Transverse colon (tissue), 4 donors: ENCODE measurements at regions not wholly inside any gene's neighbourhood (a gene's known extent, or its start where the extent isn't known, plus 50 kb on each side); places are given as distances from the start of the nearest gene placed in this dataset.

ENCODE experiments used
- DNase-seq: peaks from one replicate; pipeline ENCODE4 v3.0.0-alpha.2; 2019
- H3K27ac ChIP-seq, 4 donors: fragments of 200-600 bp; sonication (generic); 2 replicates each; pipeline ENCODE4 v1.5.1; 2016 to 2018; ENCODE audit warnings: inconsistent platforms in 4 of 4
- H3K27me3 ChIP-seq: fragments of 200-600 bp; sonication (generic); 2 replicates; pipeline ENCODE4 v1.5.1; 2017; ENCODE audit warnings: inconsistent platforms
- H3K36me3 ChIP-seq, 4 donors: fragments of 200-600 bp; sonication (generic); 2 replicates each; pipeline ENCODE4 v1.5.1; 2017 to 2019; ENCODE audit warnings: inconsistent platforms in 4 of 4
- H3K4me1 ChIP-seq, 4 donors: fragments of 200-600 bp; sonication (generic); 2 replicates each; pipeline ENCODE4 v1.5.1; 2017 to 2020; ENCODE audit warnings: inconsistent platforms in 4 of 4
- H3K4me3 ChIP-seq, 4 donors: fragments of 200-600 bp; sonication (generic); 1 replicate in 1 of 4; 2 replicates in 3 of 4; pipeline versions ENCODE4 v1.5.1 to v1.6.1; 2017 to 2019; ENCODE audit warnings: inconsistent platforms in 4 of 4
- H3K9me3 ChIP-seq, 2 donors: fragments of 200-600 bp; sonication (generic); 2 replicates each; pipeline ENCODE4 v1.5.1; 2017 to 2019; ENCODE audit warnings: inconsistent platforms in 2 of 2
- EP300 ChIP-seq: sonication (generic); formaldehyde crosslinking; IDR thresholded peaks from one replicate; pipeline ENCODE4 v1.6.1; 2017; ENCODE audit warnings: antibody characterized with exemption, low read depth
- POLR2A ChIP-seq: fragments of 450-650 bp; IDR thresholded peaks from one replicate; pipeline ENCODE4 v1.6.1; 2016; ENCODE audit warnings: antibody characterized with exemption, mild to moderate bottlenecking, moderate library complexity
- POLR2AphosphoS5 ChIP-seq, 3 donors: sonication (generic); formaldehyde crosslinking; IDR thresholded peaks; one replicate each; pipeline ENCODE4 v1.6.1; 2016; ENCODE audit warnings: antibody characterized with exemption in 3 of 3
- WGBS, 2 donors: methylation state at CpG; one replicate each; pipeline ENCODE4 v1.1.5; 2018; ENCODE audit warnings: low coverage in 1 of 2; 5-methylcytosine and 5-hydroxymethylcytosine counted together
- in situ Hi-C, 4 donors: fragments of 200-750 bp; cut with MboI; loops; one replicate each; pipeline versions ENCODE4 v1.15.0 to v1.15.1; 2017; ENCODE audit warnings: low sequenced_read_pairs in 3 of 4, low pct_ligation_motif_present in 1 of 4, low pct_unique_long_range_greater_than_20kb in 1 of 4
- intact Hi-C: fragments of 100-400 bp; cut with DNase I; formaldehyde crosslinking; loops from one replicate; pipeline ENCODE4 v1.15.1; 2023; ENCODE audit warnings: low total_unique reads
- TF ChIP-seq, protein P1 (sequence below), 5 experiments: fragments of 200-600 bp in 3 of 5; fragments of 450-650 bp in 2 of 5; sonication (generic) in 3 of 5; IDR thresholded peaks; 1 replicate in 2 of 5; 2 replicates in 3 of 5; pipeline ENCODE4 v1.5.1; 2016 to 2017; ENCODE audit warnings: antibody characterized with exemption in 5 of 5, inconsistent platforms in 3 of 5, mild to moderate bottlenecking in 2 of 5, moderate library complexity in 1 of 5

DNA sequence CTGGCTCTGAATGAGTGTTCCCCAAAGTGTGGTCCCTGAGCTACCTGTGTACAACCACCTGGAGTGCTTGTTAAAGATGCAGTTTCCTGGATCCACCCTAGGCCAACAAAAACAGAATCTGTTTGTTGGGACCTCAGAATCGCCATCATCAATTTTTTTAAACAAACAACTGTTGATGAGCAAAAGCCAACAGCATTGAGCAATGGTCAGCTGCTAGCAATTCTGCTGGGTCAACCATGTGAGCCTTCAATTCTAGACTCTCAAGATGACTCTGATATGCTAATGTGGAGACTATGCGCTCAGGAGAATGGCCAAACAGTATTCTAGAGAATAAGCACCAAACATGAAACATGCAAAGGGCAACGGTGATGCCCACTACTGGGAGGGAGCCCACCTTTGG lies 64.4 kb upstream of the IYD start:
- 40 to 68% methylated on average over 1 to 3 of the region's 3 CpGs for WGBS, 2 donors
- in situ Hi-C loops: no loop called here
- peaks cover 0 to 14% (median 5%) of the 10 kb centered on the region in 4 donors for H3K4me1 ChIP-seq

DNA sequence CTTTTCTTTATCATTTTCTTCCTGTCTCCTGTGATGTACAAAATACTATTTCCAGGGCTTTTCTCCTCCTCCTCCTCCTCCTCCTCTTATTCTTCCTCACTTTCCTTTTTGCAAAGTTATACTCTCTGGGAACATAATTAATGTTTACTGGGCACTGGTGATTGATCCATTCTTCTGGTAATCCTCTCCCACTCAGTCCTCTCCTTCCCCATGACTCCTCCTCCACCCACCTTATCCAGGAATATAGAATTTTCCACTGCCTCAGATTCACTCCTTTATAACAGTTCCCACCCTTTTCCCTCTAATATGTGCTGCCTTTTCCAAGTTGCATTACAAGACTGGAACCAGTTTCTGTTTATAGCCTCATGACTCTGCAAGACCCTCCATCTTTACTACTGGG lies 62.5 kb upstream of the IYD start:
- no peaks in the 10 kb centered on the region for H3K36me3 ChIP-seq
- no peak for DNase-seq
- H3K27me3 ChIP-seq: no peaks in the 10 kb centered on the region
- in situ Hi-C loops (no loop called here), intact Hi-C loops (no loop called here)
- no peak overlapping the region for H3K4me3 ChIP-seq
- TF ChIP-seq EP300 (no peak), POLR2A (no peak), POLR2AphosphoS5 (IDR thresholded peaks at IDR 0.05) (no peak)
- TF ChIP-seq, protein P1, sequence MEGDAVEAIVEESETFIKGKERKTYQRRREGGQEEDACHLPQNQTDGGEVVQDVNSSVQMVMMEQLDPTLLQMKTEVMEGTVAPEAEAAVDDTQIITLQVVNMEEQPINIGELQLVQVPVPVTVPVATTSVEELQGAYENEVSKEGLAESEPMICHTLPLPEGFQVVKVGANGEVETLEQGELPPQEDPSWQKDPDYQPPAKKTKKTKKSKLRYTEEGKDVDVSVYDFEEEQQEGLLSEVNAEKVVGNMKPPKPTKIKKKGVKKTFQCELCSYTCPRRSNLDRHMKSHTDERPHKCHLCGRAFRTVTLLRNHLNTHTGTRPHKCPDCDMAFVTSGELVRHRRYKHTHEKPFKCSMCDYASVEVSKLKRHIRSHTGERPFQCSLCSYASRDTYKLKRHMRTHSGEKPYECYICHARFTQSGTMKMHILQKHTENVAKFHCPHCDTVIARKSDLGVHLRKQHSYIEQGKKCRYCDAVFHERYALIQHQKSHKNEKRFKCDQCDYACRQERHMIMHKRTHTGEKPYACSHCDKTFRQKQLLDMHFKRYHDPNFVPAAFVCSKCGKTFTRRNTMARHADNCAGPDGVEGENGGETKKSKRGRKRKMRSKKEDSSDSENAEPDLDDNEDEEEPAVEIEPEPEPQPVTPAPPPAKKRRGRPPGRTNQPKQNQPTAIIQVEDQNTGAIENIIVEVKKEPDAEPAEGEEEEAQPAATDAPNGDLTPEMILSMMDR (IDR thresholded peaks at IDR 0.05): no peak
- H3K4me1 ChIP-seq: peaks cover 0 to 14% (median 5%) of the 10 kb centered on the region in 4 donors
- H3K27ac ChIP-seq: no peak overlapping the region
- H3K9me3 ChIP-seq: no peaks in the 10 kb centered on the region

More for the DNA sequence above, 64.4 kb upstream of the IYD start:
- no peak overlapping the region for H3K4me3 ChIP-seq
- H3K27me3 ChIP-seq: no peaks in the 10 kb centered on the region
- no peak for DNase-seq
- H3K36me3 ChIP-seq: no peaks in the 10 kb centered on the region
- no peak overlapping the region for H3K27ac ChIP-seq
- TF ChIP-seq POLR2A (no peak), POLR2AphosphoS5 (IDR thresholded peaks at IDR 0.05) (no peak), EP300 (no peak)
- TF ChIP-seq, protein P1 (IDR thresholded peaks at IDR 0.05): no peak
- H3K9me3 ChIP-seq: no peaks in the 10 kb centered on the region
- intact Hi-C loops: no loop called here

DNA sequence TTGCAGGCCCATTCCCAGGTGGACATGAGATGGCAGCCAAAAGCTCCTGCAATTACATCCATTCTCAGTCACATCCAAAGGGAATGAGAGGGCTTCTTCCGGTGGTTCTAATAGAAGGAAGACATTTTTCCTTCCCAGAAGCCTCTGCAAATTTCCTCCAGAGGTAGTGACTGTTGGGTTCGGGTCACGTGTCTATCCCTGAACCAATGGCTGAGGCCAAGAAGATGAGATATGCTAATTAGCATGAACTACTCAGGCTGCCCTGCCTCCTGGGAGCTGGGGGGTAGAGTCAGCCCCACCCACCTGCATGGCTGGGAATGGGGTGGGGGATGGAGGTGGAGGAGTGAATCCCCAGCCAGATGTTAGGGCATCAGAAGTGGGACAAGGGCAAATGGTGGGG lies 61.3 kb upstream of the IYD start:
- Histone ChIP-seq H3K27me3 (no peaks in the 10 kb centered on the region), H3K36me3 (no peaks in the 10 kb centered on the region), H3K4me1 (peaks cover 0 to 7% (median 2%) of the 10 kb centered on the region in 4 donors), H3K27ac (no peak overlapping the region), H3K4me3 (no peak overlapping the region), H3K9me3 (no peaks in the 10 kb centered on the region)
- no peak for DNase-seq
- intact Hi-C loops: no loop called here
- in situ Hi-C loops: no loop called here
- 76% methylated on average over 3 of the region's 3 CpGs; no CpG with 5 or more reads in 1 of the 2 donors for whole genome bisulfite sequencing, 2 donors
- TF ChIP-seq EP300 (no peak), POLR2A (no peak), POLR2AphosphoS5 (IDR thresholded peaks at IDR 0.05) (no peak)
- TF ChIP-seq, protein P1 (IDR thresholded peaks at IDR 0.05): no peak

DNA sequence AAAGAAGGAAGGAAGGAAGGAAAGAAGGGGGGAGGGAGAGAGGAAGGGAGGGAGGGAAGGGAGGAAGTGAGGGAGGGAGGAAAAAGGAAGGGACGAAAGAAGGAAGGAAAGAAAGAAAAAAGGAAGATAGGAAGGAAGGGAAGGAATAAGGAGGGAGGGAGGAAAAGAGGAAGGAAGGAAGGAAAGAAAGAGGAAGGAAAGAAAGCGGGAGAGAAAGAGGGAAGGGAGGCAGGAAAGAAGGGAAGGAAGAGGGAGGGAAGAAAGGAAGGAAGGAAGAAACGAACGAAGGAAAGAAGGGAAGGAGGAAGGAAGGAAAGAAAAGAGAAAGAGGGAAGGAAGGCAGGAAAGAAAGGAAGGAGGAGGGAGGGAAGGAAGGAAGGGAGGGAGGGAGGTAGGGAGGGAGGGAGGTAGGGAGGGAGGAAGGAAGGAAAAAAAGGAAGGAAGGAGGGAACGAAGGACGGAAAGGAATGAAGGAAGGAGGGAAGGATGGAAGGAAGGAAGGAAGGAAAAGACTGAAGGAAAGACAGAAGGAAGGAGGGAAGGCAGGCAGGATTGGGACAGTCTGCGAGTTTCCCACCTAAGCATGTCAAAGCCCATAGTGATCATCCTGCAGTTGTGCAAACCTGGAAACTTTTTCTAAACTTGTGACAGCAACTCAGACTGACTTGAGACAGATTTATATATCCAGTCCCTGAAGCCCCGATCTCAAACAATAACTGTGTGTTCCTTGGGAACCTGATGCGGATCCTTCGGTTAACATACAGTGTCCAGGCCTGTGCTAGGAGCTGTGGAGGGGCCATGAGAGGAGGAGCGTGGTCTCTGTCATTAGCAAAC lies 59.8 kb upstream of the IYD start:
- intact Hi-C loops (no loop called here), in situ Hi-C loops (no loop called here)
- H3K27ac ChIP-seq: no peak overlapping the region
- H3K9me3 ChIP-seq: no peaks in the 10 kb centered on the region
- DNase-seq: no peak
- no peaks in the 10 kb centered on the region for H3K4me1 ChIP-seq
- H3K4me3 ChIP-seq: no peak overlapping the region
- no peaks in the 10 kb centered on the region for H3K36me3 ChIP-seq
- TF ChIP-seq EP300: no peak
- no peak for TF ChIP-seq POLR2AphosphoS5 (IDR thresholded peaks at IDR 0.05)
- no peak for TF ChIP-seq POLR2A
- TF ChIP-seq, protein P1 (IDR thresholded peaks at IDR 0.05): no peak
- 76 to 85% methylated on average over 7 to 11 of the region's 11 CpGs for WGBS, 2 donors
- no peaks in the 10 kb centered on the region for H3K27me3 ChIP-seq
